Activated B cell treated with CpG ODN at 0.5 μM for 24 hours (primary cell): ENCODE measurements at regions not wholly inside any gene's neighbourhood (a gene's known extent, or its start where the extent isn't known, plus 50 kb on each side); places are given as distances from the start of the nearest gene placed in this dataset.
"Not testable (repeated sequence)": the region's sequence is repeated elsewhere in the genome, so short reads cannot be mapped to it uniquely, and the experiment has no call there.

Experiments
- ATAC-seq: fragments of 200-7000 bp; cut with Tn5 transposase; one replicate; pipeline ENCODE4 v1.10.0; 2021; ENCODE audit warnings: low read depth, mild to moderate bottlenecking, moderate library complexity
- CTCF ChIA-PET: fragments of 350-600 bp; sonication (Branson Sonifier 250); formaldehyde crosslinking; loops from one replicate; lab custom pipeline; 2021; ENCODE audit warnings: antibody characterized with exemption; lab: Charles Lee
- POLR2A ChIA-PET: fragments of 350-600 bp; sonication (Branson Sonifier 250); formaldehyde crosslinking; loops from one replicate; lab custom pipeline; 2021; ENCODE audit warnings: antibody characterized with exemption; lab: Charles Lee
- DNase-seq: peaks from one replicate; pipeline ENCODE4 v3.0.0; 2022
- H3K27ac Mint-ChIP-seq: one replicate; pipeline ENCODE4 v1.8.0; 2020; ENCODE audit warnings: mixed read lengths
- H3K27me3 Mint-ChIP-seq: one replicate; pipeline ENCODE4 v1.8.0; 2021; ENCODE audit warnings: mixed read lengths
- H3K36me3 Mint-ChIP-seq: one replicate; pipeline ENCODE4 v1.8.0; 2021; ENCODE audit warnings: low read depth, mixed read lengths
- H3K4me1 Mint-ChIP-seq: one replicate; pipeline ENCODE4 v1.8.0; 2021; ENCODE audit warnings: mixed read lengths
- H3K4me3 Mint-ChIP-seq: one replicate; pipeline ENCODE4 v1.8.0; 2020; ENCODE audit warnings: mild to moderate bottlenecking, mixed read lengths
- H3K9me3 Mint-ChIP-seq: one replicate; pipeline ENCODE4 v1.8.0; 2020; ENCODE audit warnings: mixed read lengths
- CTCF ChIP-seq: fragments of 200-600 bp; IDR thresholded peaks from one replicate; pipeline ENCODE4 v1.8.0; 2022; ENCODE audit warnings: antibody characterized with exemption, mild to moderate bottlenecking
- intact Hi-C: fragments of 100-400 bp; cut with micrococcal nuclease; formaldehyde crosslinking; loops from one replicate; pipeline ENCODE4 v1.15.1; 2024

- CTCF ChIA-PET, result no interaction called here
- intact Hi-C loops, result no loop called here
- no peak for ATAC-seq
- no peak for DNase-seq
- POLR2A ChIA-PET, result no interaction called here
- peaks cover 12% of the 10 kb centered on the region for H3K27me3 Mint-ChIP-seq
- H3K27ac Mint-ChIP-seq, result no peak overlapping the region
- H3K4me1 Mint-ChIP-seq, result no peaks in the 10 kb centered on the region
- H3K36me3 Mint-ChIP-seq, result no peaks in the 10 kb centered on the region
- no peak overlapping the region for H3K4me3 Mint-ChIP-seq
- H3K9me3 Mint-ChIP-seq, result peaks cover 5% of the 10 kb centered on the region
- no peak for TF ChIP-seq CTCF
Observed at GRCh38 chr1:55773211-55773940, 558.2 kb upstream of the USP24 start.

DNA sequence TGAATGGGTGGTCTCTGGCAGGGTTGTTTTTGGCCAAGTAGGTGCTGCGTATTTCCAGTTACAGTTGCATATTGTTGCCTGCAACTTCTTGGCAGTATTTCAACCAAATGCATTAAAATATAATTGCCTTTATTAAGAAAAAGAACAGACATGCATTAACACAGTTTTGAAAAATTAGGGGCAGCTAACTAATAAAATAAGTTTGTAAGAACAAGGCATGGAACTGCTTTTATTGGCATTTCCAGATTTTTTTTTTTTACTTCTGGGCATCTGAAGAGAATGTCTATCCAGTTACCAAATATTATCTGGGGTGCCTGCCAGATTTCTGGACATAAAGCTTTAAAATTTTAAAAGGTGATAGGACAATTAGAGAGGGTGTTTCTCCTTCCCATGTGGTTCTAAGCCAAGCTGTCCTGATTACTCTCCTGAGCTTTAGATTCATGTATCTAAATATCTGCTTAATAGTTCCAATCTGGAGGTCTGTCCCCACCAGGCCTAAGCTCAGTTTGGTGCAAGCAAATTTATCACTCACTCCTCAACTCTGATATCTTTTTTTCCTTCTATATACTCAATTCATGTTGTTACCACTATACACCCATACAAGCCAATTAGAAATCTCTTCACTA lies 553.3 kb upstream of the USP24 start:
- Mint-ChIP-seq H3K4me1 (no peaks in the 10 kb centered on the region), H3K9me3 (no peaks in the 10 kb centered on the region), H3K36me3 (no peaks in the 10 kb centered on the region), H3K4me3 (no peak overlapping the region), H3K27me3 (no peaks in the 10 kb centered on the region), H3K27ac (no peak overlapping the region)
- ChIA-PET POLR2A (no interaction called here), CTCF (no interaction called here)
- TF ChIP-seq CTCF, result no peak
- ATAC-seq (no peak), DNase-seq (no peak)
- intact Hi-C loops, result no loop called here

GRCh38 chr1:55767171-55767570 lies 552.0 kb upstream of the USP24 start:
- no peaks in the 10 kb centered on the region for H3K27me3 Mint-ChIP-seq
- H3K9me3 Mint-ChIP-seq, result no peaks in the 10 kb centered on the region
- DNase-seq (no peak), ATAC-seq (no peak)
- H3K27ac Mint-ChIP-seq, result no peak overlapping the region
- ChIA-PET CTCF (no interaction called here), POLR2A (no interaction called here)
- no peaks in the 10 kb centered on the region for H3K36me3 Mint-ChIP-seq
- intact Hi-C loops, result no loop called here
- no peak overlapping the region for H3K4me3 Mint-ChIP-seq
- no peak for TF ChIP-seq CTCF
- H3K4me1 Mint-ChIP-seq, result no peaks in the 10 kb centered on the region

DNA sequence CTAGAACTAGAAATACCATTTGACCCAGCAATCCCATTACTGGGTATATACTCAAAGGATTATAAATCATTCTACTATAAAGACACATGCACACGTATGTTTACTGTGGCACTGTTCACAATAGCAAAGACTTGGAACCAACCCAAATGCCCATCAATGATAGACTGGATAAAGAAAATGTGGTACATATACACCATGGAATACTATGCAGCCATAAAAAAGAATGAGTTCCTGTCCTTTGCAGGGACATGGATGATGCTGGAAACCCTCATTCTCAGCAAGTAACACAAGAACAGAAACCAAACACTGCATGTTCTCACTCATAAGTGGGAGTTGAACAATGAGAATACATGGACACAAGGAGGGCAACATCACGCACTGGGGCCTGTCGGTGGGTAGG lies 550.3 kb upstream of the USP24 start:
- H3K27ac Mint-ChIP-seq, DNase-seq, H3K36me3 Mint-ChIP-seq, ATAC-seq, H3K4me3 Mint-ChIP-seq, H3K4me1 Mint-ChIP-seq, POLR2A ChIA-PET, CTCF ChIA-PET, intact Hi-C loops, H3K27me3 Mint-ChIP-seq, H3K9me3 Mint-ChIP-seq: not testable (repeated sequence)

GRCh38 chr1:55751776-55752175 lies 536.6 kb upstream of the USP24 start:
- no peak for TF ChIP-seq CTCF
- H3K36me3 Mint-ChIP-seq, result no peaks in the 10 kb centered on the region
- ChIA-PET CTCF (no interaction called here), POLR2A (no interaction called here)
- no peak for ATAC-seq
- no peaks in the 10 kb centered on the region for H3K4me1 Mint-ChIP-seq
- intact Hi-C loops, result no loop called here
- peaks cover 5% of the 10 kb centered on the region for H3K9me3 Mint-ChIP-seq
- H3K27me3 Mint-ChIP-seq, result peaks cover 9% of the 10 kb centered on the region
- no peak overlapping the region for H3K27ac Mint-ChIP-seq
- H3K4me3 Mint-ChIP-seq, result no peak overlapping the region
- DNase-seq, result no peak
